ENCODE measurements at regions not wholly inside any gene's neighbourhood (a gene's known extent, or its start where the extent isn't known, plus 50 kb on each side); places are given as distances from the start of the nearest gene placed in this dataset.

- no peak for DNase-seq
Observed at GRCh38 chr7:25864943-25865751, 286.9 kb upstream of the NFE2L3 start.

GRCh38 chr7:25868509-25868908 is 283.5 kb upstream of the NFE2L3 start:
- no peak for DNase-seq

GRCh38 chr7:25870574-25870973 is 281.4 kb upstream of the NFE2L3 start:
- DNase-seq = no peak

GRCh38 chr7:25876092-25876491 is 275.9 kb upstream of the NFE2L3 start:
- no peak for DNase-seq

GRCh38 chr7:25877802-25878789 is 273.9 kb upstream of the NFE2L3 start:
- DNase-seq = no peak

- DNase-seq = no peak
Observed at GRCh38 chr7:25879799-25880198, 272.2 kb upstream of the NFE2L3 start.

GRCh38 chr7:25881317-25882037 is 270.5 kb upstream of the NFE2L3 start:
- DNase-seq = no peak

GRCh38 chr7:25882151-25882773 is 269.7 kb upstream of the NFE2L3 start:
- DNase-seq = no peak

GRCh38 chr7:25884265-25884828 is 267.7 kb upstream of the NFE2L3 start:
- no peak for DNase-seq

GRCh38 chr7:25885057-25885576 is 266.9 kb upstream of the NFE2L3 start:
- DNase-seq = no peak

GRCh38 chr7:25886387-25887240 is 265.4 kb upstream of the NFE2L3 start:
- no peak for DNase-seq

- DNase-seq = no peak
Observed at GRCh38 chr7:25887266-25887665, 264.7 kb upstream of the NFE2L3 start.

- DNase-seq = no peak
Observed at GRCh38 chr7:25887795-25888559, 264.0 kb upstream of the NFE2L3 start.

- DNase-seq = no peak
Observed at GRCh38 chr7:25889765-25890164, 262.2 kb upstream of the NFE2L3 start.

- no peak for DNase-seq
Observed at GRCh38 chr7:25891591-25891990, 260.4 kb upstream of the NFE2L3 start.

- DNase-seq = no peak
Observed at GRCh38 chr7:25893436-25893835, 258.6 kb upstream of the NFE2L3 start.

- DNase-seq = peak; percentile 9
Observed at GRCh38 chr7:25894002-25894901, 257.7 kb upstream of the NFE2L3 start.

GRCh38 chr7:25894902-25895791 is 256.9 kb upstream of the NFE2L3 start:
- peak; percentile 29 for DNase-seq
